ENCODE measurements at regions not wholly inside any gene's neighbourhood (a gene's known extent, or its start where the extent isn't known, plus 50 kb on each side); places are given as distances from the start of the nearest gene placed in this dataset.

GRCh38 chr6:87932361-87932760 is 115.3 kb upstream of the SPACA1 start:
- ChIA-PET POLR2A (ENCODE audit: low non-redundant PET) (no interaction called here), CTCF (no interaction called here)
- TF ChIP-seq CTCF (conservative IDR thresholded peaks at IDR 0.05; ENCODE audit: low read depth): no peak
- no peak overlapping the region for H3K27ac ChIP-seq
- DNase-seq (ENCODE audit: low spot score): no peak

- ChIA-PET POLR2A (ENCODE audit: low non-redundant PET) (no interaction called here), CTCF (interaction anchor here (0.6 to 1.0 kb wide), 7 partner anchors 10 to 941 kb away, joined by 3 to 4 read pairs (median 3); no protein-coding TSS in a partner anchor)
- TF ChIP-seq CTCF (conservative IDR thresholded peaks at IDR 0.05; ENCODE audit: low read depth): peak; percentile 87
- peak; percentile 82 for DNase-seq (ENCODE audit: low spot score)
- no peak overlapping the region for H3K27ac ChIP-seq
These were observed 117.8 kb upstream of the SPACA1 start for GRCh38 chr6:87929843-87930288.

DNA sequence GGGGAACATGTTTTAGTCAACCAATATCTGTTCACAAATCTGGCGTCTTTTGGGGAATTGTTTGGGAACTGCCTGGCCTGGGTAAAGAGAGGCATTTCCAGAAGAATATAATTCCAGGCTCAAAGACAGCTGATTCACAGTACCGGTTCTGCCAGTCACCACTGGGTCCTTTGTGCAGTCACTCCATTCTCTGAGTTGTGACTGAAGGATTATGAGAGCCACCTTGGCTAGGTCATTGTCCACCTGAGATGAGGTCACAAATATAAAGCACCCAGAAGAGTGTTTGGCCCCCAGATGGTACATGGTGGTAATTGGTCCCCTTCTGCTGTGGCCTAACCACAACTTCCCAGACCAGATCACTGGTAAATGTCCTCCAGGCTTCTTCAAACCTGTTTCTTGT is 121.0 kb upstream of the SPACA1 start:
- no peak for DNase-seq (ENCODE audit: low spot score)
- ChIA-PET POLR2A (ENCODE audit: low non-redundant PET) (interaction anchor here (0.6 kb wide), 1 partner anchor 10 kb away, joined by 3 read pairs; no protein-coding TSS in a partner anchor), CTCF (no interaction called here)
- H3K27ac ChIP-seq: no peak overlapping the region
- no peak for TF ChIP-seq CTCF (conservative IDR thresholded peaks at IDR 0.05; ENCODE audit: low read depth)

DNA sequence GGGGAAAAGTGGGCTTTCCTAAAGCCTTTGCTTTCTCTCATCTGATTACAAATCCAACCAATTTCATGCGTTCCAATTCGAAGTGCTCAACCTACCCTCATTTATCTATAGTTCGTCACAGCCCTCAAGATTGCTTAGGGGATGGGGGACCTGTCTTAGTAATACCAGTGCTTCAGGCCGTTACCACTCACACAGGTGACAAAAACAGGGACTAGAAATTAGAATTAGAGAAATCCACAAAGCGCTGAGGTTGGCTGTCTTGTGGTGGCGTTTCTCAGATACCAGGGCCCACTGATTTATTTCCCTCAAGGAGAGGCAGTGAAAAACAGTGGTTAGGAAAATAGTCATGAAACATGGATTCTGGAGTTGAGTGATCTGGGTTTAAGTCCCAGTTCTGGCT is 121.6 kb upstream of the SPACA1 start:
- DNase-seq (ENCODE audit: low spot score): no peak
- TF ChIP-seq CTCF (conservative IDR thresholded peaks at IDR 0.05; ENCODE audit: low read depth): no peak
- H3K27ac ChIP-seq: no peak overlapping the region
- ChIA-PET POLR2A (ENCODE audit: low non-redundant PET) (no interaction called here), CTCF (no interaction called here)

DNA sequence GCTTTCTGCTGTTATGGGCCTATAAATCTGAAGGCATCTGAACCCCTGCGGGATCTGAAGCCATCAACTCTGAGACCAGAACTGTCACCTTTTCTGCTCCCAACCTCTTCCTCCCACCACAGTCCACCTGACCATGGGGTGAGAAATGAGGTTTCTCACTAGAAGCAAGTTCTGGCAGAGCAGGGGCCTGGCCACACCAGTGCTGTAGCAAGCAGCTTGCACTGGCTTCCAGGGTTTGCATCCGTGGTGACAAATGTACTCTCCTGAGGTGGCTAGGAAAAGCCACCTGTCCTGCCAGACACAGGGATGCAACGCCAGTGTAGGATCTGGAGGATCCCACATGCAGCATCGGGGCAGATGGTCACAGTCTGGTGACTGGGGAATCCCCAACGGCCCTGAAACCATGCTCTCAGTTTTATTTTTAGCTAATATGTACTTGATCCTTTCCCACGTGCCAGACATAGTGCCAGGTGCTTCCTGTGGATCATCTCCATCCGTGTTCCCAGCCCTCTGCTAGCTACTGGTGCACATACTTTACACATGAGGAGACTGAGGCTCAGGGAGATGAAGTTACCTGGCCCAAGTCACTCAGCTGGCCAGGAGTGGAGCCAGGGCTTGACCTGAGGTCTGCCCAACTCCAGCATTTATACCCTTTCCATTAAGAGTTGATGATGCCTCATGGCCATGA is 122.1 kb upstream of the SPACA1 start:
- ChIA-PET CTCF (no interaction called here), POLR2A (ENCODE audit: low non-redundant PET) (no interaction called here)
- H3K27ac ChIP-seq: no peak overlapping the region
- DNase-seq (ENCODE audit: low spot score): no peak
- TF ChIP-seq CTCF (conservative IDR thresholded peaks at IDR 0.05; ENCODE audit: low read depth): no peak

- no peak overlapping the region for H3K27ac ChIP-seq
- no peak for TF ChIP-seq CTCF (conservative IDR thresholded peaks at IDR 0.05; ENCODE audit: low read depth)
- ChIA-PET POLR2A (ENCODE audit: low non-redundant PET) (no interaction called here), CTCF (no interaction called here)
- DNase-seq (ENCODE audit: low spot score): no peak
These were observed 124.1 kb upstream of the SPACA1 start for GRCh38 chr6:87923389-87924050.
